Right kidney (tissue), 1 donor: ENCODE measurements at regions not wholly inside any gene's neighbourhood (a gene's known extent, or its start where the extent isn't known, plus 50 kb on each side); places are given as distances from the start of the nearest gene placed in this dataset.
"Not testable (repeated sequence)": the region's sequence is repeated elsewhere in the genome, so short reads cannot be mapped to it uniquely, and the experiment has no call there.

Experiments
- DNase-seq: peaks from one replicate; pipeline ENCODE4 v3.0.0-alpha.2; 2016

GRCh38 chr10:109729895-109730294 is 193.4 kb downstream of the XPNPEP1 start:
- not testable (repeated sequence) for DNase-seq

- no peak for DNase-seq
Observed at GRCh38 chr10:109727436-109727835, 195.9 kb downstream of the XPNPEP1 start.

- DNase-seq, result no peak
Observed at GRCh38 chr10:109726473-109726872, 196.8 kb downstream of the XPNPEP1 start.

GRCh38 chr10:109723305-109723704 is 200.0 kb downstream of the XPNPEP1 start:
- no peak for DNase-seq

- DNase-seq, result no peak
Observed at GRCh38 chr10:109721453-109722064, 201.8 kb downstream of the XPNPEP1 start.

- DNase-seq, result no peak
Observed at GRCh38 chr10:109706026-109706560, 217.2 kb downstream of the XPNPEP1 start.

- no peak for DNase-seq
Observed at GRCh38 chr10:109701633-109702215, 221.6 kb downstream of the XPNPEP1 start.

- DNase-seq, result no peak
Observed at GRCh38 chr10:109698882-109699664, 224.2 kb downstream of the XPNPEP1 start.

GRCh38 chr10:109698086-109698485 is 225.2 kb downstream of the XPNPEP1 start:
- no peak for DNase-seq

- no peak for DNase-seq
Observed at GRCh38 chr10:109696981-109697775, 226.1 kb downstream of the XPNPEP1 start.

GRCh38 chr10:109696462-109696861 is 226.8 kb downstream of the XPNPEP1 start:
- no peak for DNase-seq

GRCh38 chr10:109695988-109696387 is 227.3 kb downstream of the XPNPEP1 start:
- DNase-seq, result no peak

- DNase-seq, result no peak
Observed at GRCh38 chr10:109689785-109690184, 233.5 kb downstream of the XPNPEP1 start.

- DNase-seq, result no peak
Observed at GRCh38 chr10:109679478-109679877, 243.8 kb downstream of the XPNPEP1 start.

GRCh38 chr10:109678857-109679256 is 244.5 kb downstream of the XPNPEP1 start:
- DNase-seq, result no peak

- no peak for DNase-seq
Observed at GRCh38 chr10:109676703-109677102, 246.6 kb downstream of the XPNPEP1 start.

GRCh38 chr10:109668703-109669102 is 254.6 kb downstream of the XPNPEP1 start:
- no peak for DNase-seq

GRCh38 chr10:109668154-109668665 is 255.1 kb downstream of the XPNPEP1 start:
- no peak for DNase-seq

GRCh38 chr10:109665321-109665720 is 258.0 kb downstream of the XPNPEP1 start:
- no peak for DNase-seq

GRCh38 chr10:109664554-109664953 is 258.8 kb downstream of the XPNPEP1 start:
- DNase-seq, result no peak

GRCh38 chr10:109663122-109663521 is 260.2 kb downstream of the XPNPEP1 start:
- no peak for DNase-seq

- DNase-seq, result not testable (repeated sequence)
Observed at GRCh38 chr10:109652612-109653011, 270.7 kb downstream of the XPNPEP1 start.
